ENCODE measurements at regions not wholly inside any gene's neighbourhood (a gene's known extent, or its start where the extent isn't known, plus 50 kb on each side); places are given as distances from the start of the nearest gene placed in this dataset.
"Not testable (repeated sequence)": the region's sequence is repeated elsewhere in the genome, so short reads cannot be mapped to it uniquely, and the experiment has no call there.

DNA sequence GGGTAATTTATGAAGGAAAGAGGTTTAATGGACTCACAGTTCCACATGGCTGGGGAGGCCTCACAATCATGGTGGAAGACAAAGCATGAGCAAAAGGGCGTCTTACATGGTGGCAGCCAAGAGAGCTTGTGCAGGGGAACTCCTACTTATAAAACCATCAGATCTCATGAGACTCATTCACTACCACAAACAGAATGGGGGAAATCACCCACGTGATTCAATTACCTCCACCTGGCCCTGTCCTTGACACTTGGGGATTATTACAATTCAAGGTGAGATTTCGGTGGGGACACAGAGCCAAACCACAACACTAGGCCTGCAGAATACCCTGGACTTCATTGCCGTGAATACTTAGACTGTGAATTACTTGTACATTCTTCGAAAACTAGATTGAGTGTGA, 431.7 kb upstream of the TENM3 start:
- TF ChIP-seq, protein P1, sequence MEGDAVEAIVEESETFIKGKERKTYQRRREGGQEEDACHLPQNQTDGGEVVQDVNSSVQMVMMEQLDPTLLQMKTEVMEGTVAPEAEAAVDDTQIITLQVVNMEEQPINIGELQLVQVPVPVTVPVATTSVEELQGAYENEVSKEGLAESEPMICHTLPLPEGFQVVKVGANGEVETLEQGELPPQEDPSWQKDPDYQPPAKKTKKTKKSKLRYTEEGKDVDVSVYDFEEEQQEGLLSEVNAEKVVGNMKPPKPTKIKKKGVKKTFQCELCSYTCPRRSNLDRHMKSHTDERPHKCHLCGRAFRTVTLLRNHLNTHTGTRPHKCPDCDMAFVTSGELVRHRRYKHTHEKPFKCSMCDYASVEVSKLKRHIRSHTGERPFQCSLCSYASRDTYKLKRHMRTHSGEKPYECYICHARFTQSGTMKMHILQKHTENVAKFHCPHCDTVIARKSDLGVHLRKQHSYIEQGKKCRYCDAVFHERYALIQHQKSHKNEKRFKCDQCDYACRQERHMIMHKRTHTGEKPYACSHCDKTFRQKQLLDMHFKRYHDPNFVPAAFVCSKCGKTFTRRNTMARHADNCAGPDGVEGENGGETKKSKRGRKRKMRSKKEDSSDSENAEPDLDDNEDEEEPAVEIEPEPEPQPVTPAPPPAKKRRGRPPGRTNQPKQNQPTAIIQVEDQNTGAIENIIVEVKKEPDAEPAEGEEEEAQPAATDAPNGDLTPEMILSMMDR (IDR thresholded peaks at IDR 0.05): not testable (repeated sequence)
- TF ChIP-seq POLR2A (IDR thresholded peaks at IDR 0.05): not testable (repeated sequence)

All from heart left ventricle (tissue), 13 donors.